Lower leg skin (tissue), 3 donors: ENCODE measurements at regions not wholly inside any gene's neighbourhood (a gene's known extent, or its start where the extent isn't known, plus 50 kb on each side); places are given as distances from the start of the nearest gene placed in this dataset.
"Not testable (repeated sequence)": the region's sequence is repeated elsewhere in the genome, so short reads cannot be mapped to it uniquely, and the experiment has no call there.

ENCODE experiments used
- POLR2A ChIP-seq, 2 donors: fragments of 450-650 bp; IDR thresholded peaks; one replicate each; pipeline ENCODE4 v1.6.1; 2016 to 2017; ENCODE audit warnings: antibody characterized with exemption in 2 of 2, mild to moderate bottlenecking in 1 of 2, moderate library complexity in 1 of 2
- TF ChIP-seq, protein P1 (sequence below), 3 donors: fragments of 450-650 bp; IDR thresholded peaks; one replicate each; pipeline ENCODE4 v1.5.1; 2016; ENCODE audit warnings: antibody characterized with exemption in 3 of 3, mild to moderate bottlenecking in 3 of 3, moderate library complexity in 2 of 3

DNA sequence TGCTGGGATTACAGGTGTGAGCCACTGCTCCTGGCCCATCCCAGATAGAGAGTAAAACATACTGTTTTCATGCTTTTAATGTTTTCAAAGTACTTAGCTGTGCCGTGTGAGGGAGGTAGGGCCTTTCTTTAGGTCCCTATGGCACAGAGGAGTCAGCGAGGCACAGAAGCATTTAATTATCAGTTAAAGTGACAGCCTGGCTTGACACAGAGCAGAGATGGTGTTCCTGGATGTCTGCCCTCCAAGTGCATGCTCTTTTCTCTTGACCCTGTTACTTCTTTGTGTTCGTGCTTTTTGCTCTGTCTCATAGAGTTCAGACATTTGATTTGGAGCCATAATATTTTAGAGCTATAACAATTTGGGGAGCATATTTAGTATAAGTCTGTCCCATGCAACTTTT lies 199.5 kb downstream of the ANKRD36 start:
- TF ChIP-seq, protein P1, sequence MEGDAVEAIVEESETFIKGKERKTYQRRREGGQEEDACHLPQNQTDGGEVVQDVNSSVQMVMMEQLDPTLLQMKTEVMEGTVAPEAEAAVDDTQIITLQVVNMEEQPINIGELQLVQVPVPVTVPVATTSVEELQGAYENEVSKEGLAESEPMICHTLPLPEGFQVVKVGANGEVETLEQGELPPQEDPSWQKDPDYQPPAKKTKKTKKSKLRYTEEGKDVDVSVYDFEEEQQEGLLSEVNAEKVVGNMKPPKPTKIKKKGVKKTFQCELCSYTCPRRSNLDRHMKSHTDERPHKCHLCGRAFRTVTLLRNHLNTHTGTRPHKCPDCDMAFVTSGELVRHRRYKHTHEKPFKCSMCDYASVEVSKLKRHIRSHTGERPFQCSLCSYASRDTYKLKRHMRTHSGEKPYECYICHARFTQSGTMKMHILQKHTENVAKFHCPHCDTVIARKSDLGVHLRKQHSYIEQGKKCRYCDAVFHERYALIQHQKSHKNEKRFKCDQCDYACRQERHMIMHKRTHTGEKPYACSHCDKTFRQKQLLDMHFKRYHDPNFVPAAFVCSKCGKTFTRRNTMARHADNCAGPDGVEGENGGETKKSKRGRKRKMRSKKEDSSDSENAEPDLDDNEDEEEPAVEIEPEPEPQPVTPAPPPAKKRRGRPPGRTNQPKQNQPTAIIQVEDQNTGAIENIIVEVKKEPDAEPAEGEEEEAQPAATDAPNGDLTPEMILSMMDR (IDR thresholded peaks at IDR 0.05), result not testable (repeated sequence)
- not testable (repeated sequence) for TF ChIP-seq POLR2A (IDR thresholded peaks at IDR 0.05)
